H1 (cell line): ENCODE measurements at regions not wholly inside any gene's neighbourhood (a gene's known extent, or its start where the extent isn't known, plus 50 kb on each side); places are given as distances from the start of the nearest gene placed in this dataset.
A peak's percentile ranks its signal among the peaks of the same experiment; 100 is the strongest.

Experiments
- CTCF ChIA-PET: fragments of 300-600 bp; sonication (Branson Sonifier 250); formaldehyde crosslinking; loops from one replicate; lab custom pipeline; 2021; ENCODE audit not compliant: partially characterized antibody; lab: Charles Lee
- POLR2A ChIA-PET: fragments of 300-600 bp; sonication (Branson Sonifier 250); formaldehyde crosslinking; loops from one replicate; lab custom pipeline; 2021; ENCODE audit warnings: inconsistent platforms; ENCODE audit not compliant: partially characterized antibody; lab: Charles Lee
- DNase-seq, 2 experiments: peaks; one replicate each; pipeline versions ENCODE4 v3.0.0 to v3.0.0-alpha.2; 2010 to 2022; ENCODE audit warnings: low spot score in 2 of 2, low read depth in 1 of 2, mixed read lengths in 1 of 2
- FAIRE-seq: peaks from 2 replicates; lab custom pipeline; 2011; peaks lifted over from hg19 to GRCh38; lab: Jason Lieb, UNC
- H2AFZ ChIP-seq: 2 replicates; pipeline ENCODE4 v1.8.1; 2012; ENCODE audit warnings: low read length, inconsistent platforms
- H2AK5ac ChIP-seq: 2 replicates; pipeline ENCODE4 v1.6.1; 2013; ENCODE audit warnings: low read depth, low read length
- H2BK120ac ChIP-seq: replicated peaks from 2 replicates; pipeline ENCODE3; 2013; ENCODE audit warnings: low read depth, low read length, inconsistent platforms
- H2BK12ac ChIP-seq: 2 replicates; pipeline ENCODE4 v1.6.1; 2013; ENCODE audit warnings: low read depth, low read length
- H2BK15ac ChIP-seq: 2 replicates; pipeline ENCODE4 v1.6.1; 2013; ENCODE audit warnings: low read length
- H2BK20ac ChIP-seq: 2 replicates; pipeline ENCODE4 v1.6.1; 2013; ENCODE audit warnings: low read length
- H2BK5ac ChIP-seq: 2 replicates; pipeline ENCODE4 v1.6.1; 2013; ENCODE audit warnings: low read depth, low read length
- H3K14ac ChIP-seq: 2 replicates; pipeline ENCODE4 v1.6.1; 2013; ENCODE audit warnings: inconsistent platforms; ENCODE audit not compliant: insufficient read length
- H3K18ac ChIP-seq: 2 replicates; pipeline ENCODE4 v1.6.1; 2013; ENCODE audit warnings: low read length; ENCODE audit errors: extremely low read depth
- H3K23ac ChIP-seq: 2 replicates; pipeline ENCODE4 v1.6.1; 2013; ENCODE audit warnings: inconsistent platforms; ENCODE audit not compliant: insufficient read length
- H3K23me2 ChIP-seq: 2 replicates; pipeline ENCODE4 v1.6.1; 2013; ENCODE audit warnings: low read depth, low read length
- H3K27ac ChIP-seq: 2 replicates; pipeline ENCODE4 v1.6.1; 2011; ENCODE audit warnings: low read depth, low read length, inconsistent platforms
- H3K27me3 ChIP-seq, 4 experiments: replicated peaks in 1 of 4; 1 replicate in 1 of 4; 2 replicates in 3 of 4; pipeline versions ENCODE4 v1.6.1 to v1.8.1; 2011 to 2013; ENCODE audit warnings: low read length in 3 of 4, mild to moderate bottlenecking in 3 of 4, inconsistent platforms in 2 of 4, mixed read lengths in 2 of 4, moderate library complexity in 1 of 4; ENCODE audit not compliant: control insufficient read depth in 3 of 4, insufficient read depth in 3 of 4; ENCODE audit errors: extremely low read depth in 1 of 4
- H3K36me3 ChIP-seq, 4 experiments: 2 replicates each; pipeline versions ENCODE4 v1.6.1 to v1.8.1; 2011 to 2013; ENCODE audit warnings: mild to moderate bottlenecking in 4 of 4, low read length in 3 of 4, moderate library complexity in 2 of 4, control low read depth in 1 of 4, inconsistent platforms in 1 of 4; ENCODE audit not compliant: insufficient read depth in 4 of 4, control insufficient read depth in 2 of 4
- H3K4ac ChIP-seq: replicated peaks from 2 replicates; pipeline ENCODE3; 2013; ENCODE audit warnings: low read length, low read depth, mixed read lengths, inconsistent platforms; ENCODE audit not compliant: insufficient read length
- H3K4me1 ChIP-seq, 4 experiments: replicated peaks in 1 of 4; 1 replicate in 1 of 4; 2 replicates in 3 of 4; pipeline versions ENCODE4 v1.6.1 to v1.8.1; 2011 to 2013; ENCODE audit warnings: low read length in 3 of 4, inconsistent platforms in 2 of 4, mixed read lengths in 1 of 4; ENCODE audit not compliant: insufficient read depth in 4 of 4, control insufficient read depth in 3 of 4
- H3K4me2 ChIP-seq, 2 experiments: 2 replicates each; pipeline versions ENCODE4 v1.6.1 to v1.8.1; 2011 to 2013; ENCODE audit warnings: low read depth in 2 of 2, low read length in 2 of 2, control low read depth in 1 of 2, inconsistent platforms in 1 of 2, mild to moderate bottlenecking in 1 of 2; ENCODE audit not compliant: insufficient read depth in 1 of 2
- H3K4me3 ChIP-seq, 4 experiments: fragments of 200-600, 300-600 bp in 1 of 4; sonication (generic), shearing (Covaris generic), sonication (Bioruptor Twin) in 1 of 4; 2 replicates each; pipeline versions ENCODE4 v1.5.1 to v1.8.1; 2011 to 2016; ENCODE audit warnings: low read length in 4 of 4, low read depth in 3 of 4, control low read depth in 2 of 4, inconsistent platforms in 2 of 4, mild to moderate bottlenecking in 2 of 4, mixed read lengths in 1 of 4, moderate library complexity in 1 of 4; ENCODE audit not compliant: insufficient read depth in 2 of 4; ENCODE audit errors: extremely low read depth in 1 of 4
- H3K56ac ChIP-seq: replicated peaks from 2 replicates; pipeline ENCODE3; 2013; ENCODE audit warnings: low read depth, mild to moderate bottlenecking, mixed read lengths, low read length, inconsistent platforms; ENCODE audit not compliant: insufficient read length
- H3K79me1 ChIP-seq: 2 replicates; pipeline ENCODE4 v1.6.1; 2013; ENCODE audit warnings: low read depth, low read length, control low read depth
- H3K79me2 ChIP-seq, 2 experiments: 2 replicates each; pipeline versions ENCODE4 v1.6.1 to v1.8.1; 2012 to 2013; ENCODE audit warnings: low read length in 2 of 2, mild to moderate bottlenecking in 2 of 2, inconsistent platforms in 1 of 2; ENCODE audit not compliant: insufficient read depth in 2 of 2, control insufficient read depth in 1 of 2
- H3K9ac ChIP-seq, 4 experiments: replicated peaks in 1 of 4; 1 replicate in 1 of 4; 2 replicates in 3 of 4; pipeline versions ENCODE4 v1.6.1 to v1.8.1; 2011 to 2013; ENCODE audit warnings: low read depth in 3 of 4, low read length in 3 of 4, control low read depth in 2 of 4, mild to moderate bottlenecking in 2 of 4, moderate library complexity in 2 of 4, inconsistent platforms in 1 of 4; ENCODE audit errors: extremely low read depth in 1 of 4
- H3K9me3 ChIP-seq, 2 experiments: 2 replicates each; pipeline versions ENCODE4 v1.6.1 to v1.8.1; 2012 to 2013; ENCODE audit warnings: mild to moderate bottlenecking in 2 of 2, moderate library complexity in 2 of 2, control low read depth in 1 of 2, inconsistent platforms in 1 of 2, low read depth in 1 of 2, low read length in 1 of 2, mixed read lengths in 1 of 2; ENCODE audit not compliant: insufficient read depth in 2 of 2
- H4K20me1 ChIP-seq, 2 experiments: replicated peaks in 1 of 2; 2 replicates each; pipeline versions ENCODE3 to v1.8.1; 2011 to 2013; ENCODE audit warnings: inconsistent platforms in 2 of 2, low read length in 2 of 2, mild to moderate bottlenecking in 1 of 2; ENCODE audit not compliant: insufficient read depth in 2 of 2, control insufficient read depth in 1 of 2
- H4K5ac ChIP-seq: 2 replicates; pipeline ENCODE4 v1.6.1; 2013; ENCODE audit warnings: low read length, low read depth, mixed read lengths, inconsistent platforms; ENCODE audit not compliant: insufficient read length
- H4K8ac ChIP-seq: 2 replicates; pipeline ENCODE4 v1.8.0; 2013; ENCODE audit warnings: mild to moderate bottlenecking, moderate library complexity, low read length, inconsistent platforms; ENCODE audit not compliant: insufficient read depth; ENCODE audit errors: extremely low read depth
- H4K91ac ChIP-seq: replicated peaks from 2 replicates; pipeline ENCODE3; 2013; ENCODE audit warnings: low read length, mixed read lengths, inconsistent platforms; ENCODE audit not compliant: insufficient read length
- CHD2 ChIP-seq: IDR thresholded peaks from 2 replicates; pipeline ENCODE4 v1.6.1; 2012; ENCODE audit warnings: low read length, improper control_type of control experiment
- E2F6 ChIP-seq: IDR thresholded peaks from 2 replicates; pipeline ENCODE4 v1.6.1; 2012; ENCODE audit warnings: inconsistent platforms
- EZH2 ChIP-seq: fragments of 200-600 bp; sonication (generic); IDR thresholded peaks from 2 replicates; pipeline ENCODE4 v1.7.1; 2012; ENCODE audit warnings: low read depth, mild to moderate bottlenecking, moderate library complexity, low read length, inconsistent platforms; ENCODE audit not compliant: severe bottlenecking
- FOSL1 ChIP-seq: IDR thresholded peaks from 2 replicates; pipeline ENCODE4 v1.6.1; 2011; ENCODE audit warnings: mild to moderate bottlenecking, low read depth, low read length, moderate library complexity; ENCODE audit not compliant: insufficient read depth
- GTF2F1 ChIP-seq: IDR thresholded peaks from 2 replicates; pipeline ENCODE4 v1.6.1; 2012; ENCODE audit warnings: low read depth, low read length, improper control_type of control experiment, borderline replicate concordance
- MAFK ChIP-seq: IDR thresholded peaks from 2 replicates; pipeline ENCODE4 v1.6.1; 2012; ENCODE audit warnings: low read depth, mild to moderate bottlenecking, improper control_type of control experiment, low read length
- PHF8 ChIP-seq: fragments of 200-600 bp; sonication (generic); conservative IDR thresholded peaks from 2 replicates; pipeline ENCODE4 v1.7.1; 2012; ENCODE audit warnings: low read depth, mild to moderate bottlenecking, inconsistent platforms, low read length, moderate library complexity
- POLR2A ChIP-seq, 2 experiments: IDR thresholded peaks; 1 replicate in 1 of 2; 2 replicates in 1 of 2; pipeline ENCODE4 v1.6.1; 2011; ENCODE audit warnings: low read depth in 2 of 2, low read length in 2 of 2, mild to moderate bottlenecking in 2 of 2; ENCODE audit errors: control extremely low read depth in 1 of 2
- POLR2AphosphoS5 ChIP-seq: IDR thresholded peaks from 2 replicates; pipeline ENCODE4 v1.6.1; 2011; ENCODE audit warnings: low read depth, low read length
- RBBP5 ChIP-seq: IDR thresholded peaks from 2 replicates; pipeline ENCODE4 v1.7.1; 2012; ENCODE audit warnings: low read depth, mild to moderate bottlenecking, inconsistent platforms, low read length, moderate library complexity, borderline replicate concordance
- SIX5 ChIP-seq: IDR thresholded peaks from 2 replicates; pipeline ENCODE4 v1.6.1; 2011; ENCODE audit warnings: mild to moderate bottlenecking, low read depth, low read length
- SP1 ChIP-seq: IDR thresholded peaks from 2 replicates; pipeline ENCODE4 v1.6.1; 2011; ENCODE audit warnings: low read depth, low read length
- TBP ChIP-seq: IDR thresholded peaks from 2 replicates; pipeline ENCODE4 v1.6.1; 2011; ENCODE audit warnings: low read depth, low read length, improper control_type of control experiment
- TCF12 ChIP-seq: IDR thresholded peaks from 2 replicates; pipeline ENCODE4 v1.6.1; 2011; ENCODE audit warnings: low read depth, mild to moderate bottlenecking, low read length
- TF ChIP-seq, protein P1 (sequence below): IDR thresholded peaks from 2 replicates; pipeline ENCODE4 v1.6.1; 2012; ENCODE audit warnings: inconsistent platforms

- Histone ChIP-seq H4K5ac (no peak overlapping the region), H2AK5ac (no peak overlapping the region), H4K91ac (no peak overlapping the region), H2BK20ac (no peak overlapping the region), H3K4me2 (no peak overlapping the region), H3K9ac (no peak overlapping the region), H3K23ac (no peak overlapping the region), H2BK120ac (no peak overlapping the region), H2BK5ac (no peak overlapping the region)
- TF ChIP-seq MAFK (no peak), POLR2A (IDR thresholded peaks at IDR 0.05; ENCODE audit: control extremely low read depth in 1 of 2, low read depth in 2 of 2, low read length in 2 of 2) (peak in 1 of 2 experiments; percentile 55; a peak in 1 of 3 replicates), SIX5 (no peak), TCF12 (no peak), EZH2 (no peak), RBBP5 (no peak), GTF2F1 (peak; percentile 90), PHF8 (no peak), CHD2 (peak; percentile 60), E2F6 (peak; percentile 90), FOSL1 (no peak), SP1 (no peak), TBP (no peak), POLR2AphosphoS5 (peak; percentile 21; the same call in 1 of the 2 replicates)
- TF ChIP-seq, protein P1, sequence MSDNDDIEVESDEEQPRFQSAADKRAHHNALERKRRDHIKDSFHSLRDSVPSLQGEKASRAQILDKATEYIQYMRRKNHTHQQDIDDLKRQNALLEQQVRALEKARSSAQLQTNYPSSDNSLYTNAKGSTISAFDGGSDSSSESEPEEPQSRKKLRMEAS, result peak; percentile 95
- TF ChIP-seq, all 59 proteins: peak for 6
- H3K4me3 ChIP-seq, result no peak overlapping the region
- no peak for DNase-seq
- H3K14ac ChIP-seq, result no peak overlapping the region
- ChIA-PET CTCF (no interaction called here), POLR2A (interaction anchor here (0.8 to 2.2 kb wide), 8 partner anchors 12 to 378 kb away, joined by 3 to 7 read pairs (median 4); partner anchors contain the start of gene PDE5A)
- H3K4ac ChIP-seq, result no peak overlapping the region
- no peak overlapping the region for H3K56ac ChIP-seq
- peaks cover 0 to 3% (median 0%) of the 10 kb centered on the region in 4 experiments; a peak in 1 of 7 replicates for H3K4me1 ChIP-seq
- no peak overlapping the region for H4K8ac ChIP-seq
- H3K23me2 ChIP-seq, result no peaks in the 10 kb centered on the region
- H3K27me3 ChIP-seq, result peaks cover 0 to 9% (median 2%) of the 10 kb centered on the region in 4 experiments; a peak in 4 of 7 replicates
- no peaks in the 10 kb centered on the region for H4K20me1 ChIP-seq
- no peak overlapping the region for H2AFZ ChIP-seq
- H2BK15ac ChIP-seq, result no peak overlapping the region
- no peak for FAIRE-seq
- H2BK12ac ChIP-seq, result no peak overlapping the region
- no peaks in the 10 kb centered on the region for H3K79me1 ChIP-seq
- no peaks in the 10 kb centered on the region for H3K79me2 ChIP-seq
- H3K9me3 ChIP-seq, result peaks cover 14 to 20% of the 10 kb centered on the region in 2 experiments; a peak in 3 of 4 replicates
- H3K18ac ChIP-seq, result no peak overlapping the region
- peaks cover 0 to 33% (median 12%) of the 10 kb centered on the region in 4 experiments; a peak in 4 of 8 replicates for H3K36me3 ChIP-seq
- no peak overlapping the region for H3K27ac ChIP-seq
Observed at GRCh38 chr4:120005527-120005926, 61.1 kb downstream of the MAD2L1 start.
